LNCaP clone FGC (cell line): ENCODE measurements at regions not wholly inside any gene's neighbourhood (a gene's known extent, or its start where the extent isn't known, plus 50 kb on each side); places are given as distances from the start of the nearest gene placed in this dataset.
A peak's percentile ranks its signal among the peaks of the same experiment; 100 is the strongest.
"Not testable (repeated sequence)": the region's sequence is repeated elsewhere in the genome, so short reads cannot be mapped to it uniquely, and the experiment has no call there.

ENCODE experiments used
- DNase-seq: peaks from one replicate; pipeline ENCODE4 v3.0.0-alpha.2; 2011; ENCODE audit warnings: low read depth
- H3K4me3 ChIP-seq: 2 replicates; pipeline ENCODE4 v1.5.1; 2011; ENCODE audit warnings: mild to moderate bottlenecking, low read depth, low read length, control low read depth
- TF ChIP-seq, protein P1 (sequence below): IDR thresholded peaks from 2 replicates; pipeline ENCODE4 v1.5.1; 2012; ENCODE audit warnings: mild to moderate bottlenecking; ENCODE audit not compliant: control insufficient read depth, insufficient read depth; ENCODE audit errors: extremely low read depth

DNA sequence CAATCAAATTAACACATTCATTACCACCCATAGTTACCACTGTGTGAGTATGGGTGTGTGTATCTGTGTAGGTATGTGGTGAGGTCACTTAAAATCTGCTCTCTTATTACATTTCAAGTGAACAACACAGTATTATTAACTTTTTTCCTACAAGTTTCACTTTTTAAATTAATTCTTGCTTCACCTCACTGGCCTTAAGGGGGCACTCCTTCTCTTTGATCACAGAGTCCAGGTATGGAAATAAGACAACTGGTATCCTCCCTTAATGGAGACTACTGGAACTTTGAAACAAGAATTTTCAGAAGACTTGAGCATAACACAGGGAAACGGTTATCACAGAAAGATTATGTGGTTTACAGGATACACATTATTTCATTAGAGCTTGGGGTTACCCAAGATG, 255.8 kb downstream of the ASXL3 start:
- DNase-seq: no peak
- TF ChIP-seq, protein P1, sequence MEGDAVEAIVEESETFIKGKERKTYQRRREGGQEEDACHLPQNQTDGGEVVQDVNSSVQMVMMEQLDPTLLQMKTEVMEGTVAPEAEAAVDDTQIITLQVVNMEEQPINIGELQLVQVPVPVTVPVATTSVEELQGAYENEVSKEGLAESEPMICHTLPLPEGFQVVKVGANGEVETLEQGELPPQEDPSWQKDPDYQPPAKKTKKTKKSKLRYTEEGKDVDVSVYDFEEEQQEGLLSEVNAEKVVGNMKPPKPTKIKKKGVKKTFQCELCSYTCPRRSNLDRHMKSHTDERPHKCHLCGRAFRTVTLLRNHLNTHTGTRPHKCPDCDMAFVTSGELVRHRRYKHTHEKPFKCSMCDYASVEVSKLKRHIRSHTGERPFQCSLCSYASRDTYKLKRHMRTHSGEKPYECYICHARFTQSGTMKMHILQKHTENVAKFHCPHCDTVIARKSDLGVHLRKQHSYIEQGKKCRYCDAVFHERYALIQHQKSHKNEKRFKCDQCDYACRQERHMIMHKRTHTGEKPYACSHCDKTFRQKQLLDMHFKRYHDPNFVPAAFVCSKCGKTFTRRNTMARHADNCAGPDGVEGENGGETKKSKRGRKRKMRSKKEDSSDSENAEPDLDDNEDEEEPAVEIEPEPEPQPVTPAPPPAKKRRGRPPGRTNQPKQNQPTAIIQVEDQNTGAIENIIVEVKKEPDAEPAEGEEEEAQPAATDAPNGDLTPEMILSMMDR: peak; percentile 17; the same call in 1 of the 2 replicates
- no peak overlapping the region for H3K4me3 ChIP-seq

DNA sequence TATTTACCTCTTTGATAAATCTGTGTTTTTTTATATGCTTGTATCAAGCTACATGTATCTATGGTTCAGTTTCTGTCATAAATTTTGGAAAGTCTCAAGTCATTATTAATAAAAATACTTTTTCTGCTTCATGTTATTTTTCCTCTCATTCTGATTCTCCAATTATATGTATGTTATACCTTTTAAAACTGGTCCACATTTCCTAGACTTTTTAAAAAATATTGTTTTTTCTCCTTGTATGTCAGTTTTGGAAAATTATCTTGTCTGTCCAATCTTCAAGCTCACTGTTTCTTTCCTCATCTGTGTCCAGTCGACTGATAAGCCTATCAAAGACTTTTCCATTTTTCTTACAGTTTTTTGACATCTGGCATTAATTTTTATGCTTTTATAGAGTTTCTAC, 253.4 kb downstream of the ASXL3 start:
- H3K4me3 ChIP-seq: no peak overlapping the region
- DNase-seq: no peak
- TF ChIP-seq, protein P1: no peak

DNA sequence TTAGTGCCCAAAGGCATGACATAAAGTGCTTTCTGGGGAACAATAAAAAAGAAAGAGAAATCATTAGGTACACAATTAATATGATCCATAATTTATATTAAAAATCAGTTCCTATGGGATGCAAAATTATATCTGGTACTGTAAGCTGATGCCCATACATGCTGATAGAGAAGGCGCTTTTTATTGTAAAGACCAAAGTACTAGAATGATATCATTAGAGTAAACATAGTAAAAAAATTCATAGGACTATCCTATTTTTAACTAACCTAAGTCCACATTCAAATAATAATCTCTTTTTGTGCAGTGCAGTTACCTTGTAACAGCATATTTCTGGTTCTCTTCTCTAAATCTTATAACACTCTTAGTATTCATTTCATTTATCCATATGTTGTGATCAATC, 252.2 kb downstream of the ASXL3 start:
- TF ChIP-seq, protein P1: no peak
- DNase-seq: no peak
- H3K4me3 ChIP-seq: no peak overlapping the region

DNA sequence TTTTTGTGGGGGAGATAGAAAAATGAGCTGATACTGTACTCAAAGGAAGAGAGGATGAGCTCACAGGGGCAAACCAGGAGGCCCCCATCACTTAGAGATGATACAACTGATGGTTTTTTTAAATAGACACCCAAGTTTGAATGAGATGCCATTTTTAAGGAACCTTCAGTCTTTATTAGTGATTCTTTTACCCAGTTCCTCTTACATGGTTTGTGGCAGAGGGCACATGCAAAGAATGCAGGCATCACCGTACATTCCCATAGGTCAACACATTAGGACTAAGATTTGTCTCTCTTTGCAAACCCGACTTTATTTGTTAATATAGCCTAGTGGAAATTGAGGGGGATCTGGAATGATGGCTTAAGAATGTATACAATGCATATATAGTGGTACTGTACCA, 250.9 kb downstream of the ASXL3 start:
- no peak overlapping the region for H3K4me3 ChIP-seq
- TF ChIP-seq, protein P1: no peak
- no peak for DNase-seq

DNA sequence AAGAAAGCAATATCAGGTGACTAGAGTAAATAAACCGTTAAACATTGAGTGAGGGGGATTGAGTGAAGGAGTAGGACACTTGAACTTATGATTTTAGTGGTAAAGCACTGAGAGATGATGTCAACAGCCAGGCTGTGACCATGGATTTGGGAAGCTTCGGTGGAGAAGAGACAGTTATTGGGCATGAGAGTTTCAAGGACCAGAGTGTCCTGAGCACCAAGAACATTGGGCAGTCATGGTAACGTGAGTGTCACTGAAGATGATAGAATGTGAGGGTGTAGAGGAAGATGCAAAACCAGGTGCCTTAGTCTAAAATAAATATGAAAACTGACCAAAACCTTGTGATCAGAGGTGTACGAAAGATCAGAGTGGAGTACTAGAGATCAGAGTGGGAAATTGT, 248.1 kb downstream of the ASXL3 start:
- DNase-seq: no peak
- H3K4me3 ChIP-seq: no peak overlapping the region
- TF ChIP-seq, protein P1: no peak

DNA sequence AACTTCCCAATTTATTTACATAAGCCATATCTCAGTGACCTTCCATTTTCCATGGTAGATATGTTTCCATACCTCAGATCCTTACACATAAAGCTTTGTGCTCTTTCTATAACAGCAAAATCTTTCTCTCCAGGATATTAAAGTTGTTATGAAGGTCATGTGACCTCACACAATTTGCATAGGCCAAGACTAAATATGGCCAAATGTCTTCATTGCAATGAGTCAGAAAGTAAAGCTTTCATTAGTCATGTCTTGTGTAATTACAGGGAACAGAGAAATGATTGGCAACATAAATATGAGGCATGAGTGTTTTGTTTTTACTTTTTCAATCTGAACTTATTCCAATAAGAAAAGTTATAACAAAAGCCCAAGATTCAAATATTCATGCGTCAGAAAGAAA, 243.5 kb downstream of the ASXL3 start:
- no peak for DNase-seq
- TF ChIP-seq, protein P1: no peak
- H3K4me3 ChIP-seq: no peak overlapping the region

DNA sequence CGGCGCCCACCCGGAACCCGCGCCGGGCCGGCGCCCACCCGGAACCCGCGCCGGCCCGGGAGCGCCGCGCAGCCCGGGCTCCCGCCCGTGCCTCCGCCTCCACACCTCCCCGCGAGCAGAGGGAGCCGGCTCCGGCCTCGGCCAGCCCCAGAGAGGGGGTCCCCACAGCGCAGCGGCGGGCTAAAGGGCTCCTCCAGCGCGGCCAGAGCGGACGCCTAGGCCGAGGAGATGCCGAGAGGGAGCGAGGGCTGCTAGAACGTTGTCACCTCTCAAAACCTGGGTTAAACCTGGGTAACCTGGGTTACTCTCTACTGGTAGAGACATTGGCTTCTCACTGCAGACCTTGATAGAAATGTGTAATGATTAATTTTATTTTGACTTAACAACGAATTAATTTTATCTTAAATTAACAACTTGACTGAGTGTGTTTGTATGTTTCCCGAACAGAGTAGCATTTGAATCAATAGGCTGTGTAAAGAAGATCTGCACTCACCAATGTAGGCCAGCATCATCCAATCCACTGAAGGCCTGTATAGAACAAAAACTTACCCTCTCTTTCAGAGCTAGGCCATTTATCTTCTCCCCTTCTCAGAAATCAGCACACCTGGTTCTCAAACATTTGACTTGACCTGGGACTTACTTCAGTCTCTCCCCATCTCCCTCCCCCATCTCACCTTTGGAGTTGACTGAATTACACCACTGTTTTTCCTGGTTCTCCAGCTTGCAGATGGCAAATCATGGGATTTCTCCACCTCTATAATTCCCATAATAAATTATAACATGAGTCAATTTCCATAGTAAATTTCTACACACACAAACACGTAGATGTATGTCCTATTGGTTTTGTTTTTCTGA, 242.7 kb downstream of the ASXL3 start:
- TF ChIP-seq, protein P1: no peak
- no peak for DNase-seq
- H3K4me3 ChIP-seq: no peak overlapping the region

DNA sequence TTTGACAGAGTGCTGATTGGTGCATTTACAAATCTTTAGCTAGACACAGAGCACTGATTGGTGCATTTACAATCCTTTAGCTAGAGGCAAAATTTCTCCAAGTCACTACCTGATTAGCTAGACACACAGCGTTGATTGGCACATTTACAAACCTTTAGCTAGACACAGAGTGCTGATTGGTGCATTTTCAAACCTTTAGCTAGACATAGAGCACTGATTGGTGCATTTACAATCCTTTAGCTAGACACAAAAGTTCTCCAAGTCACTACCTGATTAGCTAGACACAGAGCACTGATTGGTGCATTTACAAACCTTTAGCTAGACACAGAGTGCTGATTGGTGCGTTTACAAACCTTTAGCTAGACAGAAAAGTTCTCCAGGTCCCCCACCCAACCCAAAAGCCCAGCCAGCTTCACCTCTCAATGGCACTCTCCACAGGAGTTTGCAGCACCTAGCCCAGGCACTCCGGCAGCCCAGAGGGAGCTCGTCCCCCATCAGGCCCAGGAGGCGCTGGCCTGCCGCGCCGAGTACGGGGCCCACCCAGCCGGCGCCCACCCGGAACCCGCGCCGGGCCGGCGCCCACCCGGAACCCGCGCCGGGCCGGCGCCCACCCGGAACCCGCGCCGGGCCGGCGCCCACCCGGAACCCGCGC, 241.8 kb downstream of the ASXL3 start:
- H3K4me3 ChIP-seq: not testable (repeated sequence)

More for the DNA sequence above, 241.8 kb downstream of the ASXL3 start:
- not testable (repeated sequence) for DNase-seq
